ENCODE measurements at regions not wholly inside any gene's neighbourhood (a gene's known extent, or its start where the extent isn't known, plus 50 kb on each side); places are given as distances from the start of the nearest gene placed in this dataset.

DNA sequence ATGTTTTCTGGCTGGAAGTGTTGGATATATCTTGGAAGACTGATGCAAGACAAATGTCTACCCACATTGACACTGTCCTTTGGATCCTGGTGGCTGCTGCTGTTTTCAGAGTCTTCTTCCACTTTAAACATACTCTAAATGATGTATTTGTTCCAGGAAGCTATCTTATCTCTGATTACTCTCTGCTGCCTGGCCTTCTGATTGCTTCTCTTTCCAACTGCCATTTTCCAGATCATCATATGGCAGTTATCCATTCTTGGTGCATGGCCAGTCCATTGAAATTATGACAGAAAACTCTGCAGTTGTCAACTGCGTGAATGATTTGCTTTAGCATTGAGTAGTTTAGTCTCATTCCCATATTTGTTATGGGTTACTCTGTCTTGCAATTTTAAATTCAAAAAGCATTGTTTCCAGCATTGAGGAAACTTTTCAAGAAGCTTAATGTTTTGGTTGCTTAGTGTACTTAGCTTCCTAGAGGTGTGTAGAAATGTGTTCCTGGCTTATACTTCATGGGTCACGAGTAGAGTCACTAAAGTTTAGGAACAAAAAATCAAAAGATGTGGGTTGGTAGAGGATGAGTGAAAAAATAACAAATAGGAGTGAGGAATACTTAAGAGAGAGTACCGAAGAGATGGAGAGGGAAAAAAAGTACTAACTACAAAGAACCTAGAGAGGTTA lies 268.3 kb upstream of the MTPN start:
- Histone ChIP-seq H3K27ac (ENCODE audit: low read length in 2 of 2) (no peak overlapping the region), H2AFZ (ENCODE audit: insufficient read depth, low read depth, low read length, poor library complexity, severe bottlenecking) (no peak overlapping the region), H3K4me3 (ENCODE audit: control extremely low read depth in 1 of 5, extremely low read depth in 1 of 5, insufficient read depth in 1 of 5, low read depth in 2 of 5, low read length in 4 of 5) (no peak overlapping the region), H3K27me3 (replicated peaks in 1 of 4; ENCODE audit: control extremely low read depth in 1 of 4, control insufficient read depth in 3 of 4, insufficient read depth in 4 of 4, low read length in 3 of 4) (no peaks in the 10 kb centered on the region), H3K79me2 (ENCODE audit: control insufficient read depth, insufficient read depth, low read length) (no peaks in the 10 kb centered on the region), H4K20me1 (ENCODE audit: control insufficient read depth, insufficient read depth, low read length, poor library complexity, severe bottlenecking) (no peaks in the 10 kb centered on the region), H3K4me2 (replicated peaks; ENCODE audit: low read depth, low read length, poor library complexity, severe bottlenecking) (no peak overlapping the region), H3K9ac (ENCODE audit: low read length) (no peak overlapping the region), H3K36me3 (replicated peaks in 1 of 2; ENCODE audit: control extremely low read depth in 1 of 2, control insufficient read depth in 1 of 2, extremely low read depth in 1 of 2, insufficient read depth in 2 of 2, low read length in 1 of 2) (no peaks in the 10 kb centered on the region), H3K4me1 (ENCODE audit: control insufficient read depth in 2 of 2, insufficient read depth in 2 of 2, low read length in 2 of 2) (no peaks in the 10 kb centered on the region), H3K9me3 (ENCODE audit: control extremely low read depth in 1 of 3, control insufficient read depth in 2 of 3, insufficient read depth in 1 of 3, low read length in 2 of 3) (no peaks in the 10 kb centered on the region)
- intact Hi-C loops (cut with micrococcal nuclease), result no loop called here
- Mint-ChIP-seq H3K4me1 (no peaks in the 10 kb centered on the region), H3K9me3 (ENCODE audit: insufficient read depth) (no peaks in the 10 kb centered on the region), H3K27me3 (no peaks in the 10 kb centered on the region), H3K4me3 (no peak overlapping the region), H3K27ac (no peak overlapping the region)
- ChIA-PET POLR2A (no interaction called here), CTCF (no interaction called here)
- 71% methylated on average over 1 of the region's 3 CpGs for WGBS (ENCODE audit: insufficient coverage)
- TF ChIP-seq EZH2 (IDR thresholded peaks at IDR 0.05; ENCODE audit: borderline replicate concordance, insufficient read depth, low read depth, low read length, poor library complexity, severe bottlenecking) (no peak), CTCF (IDR thresholded peaks at IDR 0.05) (no peak)
- DNase-seq (no peak), ATAC-seq (ENCODE audit: low read depth) (no peak)

- ATAC-seq (ENCODE audit: low read depth), result no peak
- POLR2A ChIA-PET, result no interaction called here
Measured at GRCh38 chr7:136234040-136234439, 256.9 kb upstream of the MTPN start.

More at GRCh38 chr7:136234040-136234439, 256.9 kb upstream of the MTPN start:
- Histone ChIP-seq H3K4me3 (ENCODE audit: control extremely low read depth in 1 of 5, extremely low read depth in 1 of 5, insufficient read depth in 1 of 5, low read depth in 2 of 5, low read length in 4 of 5) (no peak overlapping the region), H3K9me3 (ENCODE audit: control extremely low read depth in 1 of 3, control insufficient read depth in 2 of 3, insufficient read depth in 1 of 3, low read length in 2 of 3) (peaks cover 0 to 15% (median 0%) of the 10 kb centered on the region in 3 donors), H3K4me1 (ENCODE audit: control insufficient read depth in 2 of 2, insufficient read depth in 2 of 2, low read length in 2 of 2) (no peaks in the 10 kb centered on the region), H2AFZ (ENCODE audit: insufficient read depth, low read depth, low read length, poor library complexity, severe bottlenecking) (no peak overlapping the region), H4K20me1 (ENCODE audit: control insufficient read depth, insufficient read depth, low read length, poor library complexity, severe bottlenecking) (no peaks in the 10 kb centered on the region), H3K79me2 (ENCODE audit: control insufficient read depth, insufficient read depth, low read length) (no peaks in the 10 kb centered on the region), H3K36me3 (replicated peaks in 1 of 2; ENCODE audit: control extremely low read depth in 1 of 2, control insufficient read depth in 1 of 2, extremely low read depth in 1 of 2, insufficient read depth in 2 of 2, low read length in 1 of 2) (no peaks in the 10 kb centered on the region), H3K27me3 (replicated peaks in 1 of 4; ENCODE audit: control extremely low read depth in 1 of 4, control insufficient read depth in 3 of 4, insufficient read depth in 4 of 4, low read length in 3 of 4) (no peaks in the 10 kb centered on the region), H3K27ac (ENCODE audit: low read length in 2 of 2) (no peak overlapping the region), H3K9ac (ENCODE audit: low read length) (no peak overlapping the region), H3K4me2 (replicated peaks; ENCODE audit: low read depth, low read length, poor library complexity, severe bottlenecking) (no peak overlapping the region)
- TF ChIP-seq CTCF (IDR thresholded peaks at IDR 0.05) (no peak), EZH2 (IDR thresholded peaks at IDR 0.05; ENCODE audit: borderline replicate concordance, insufficient read depth, low read depth, low read length, poor library complexity, severe bottlenecking) (no peak)
- no peak overlapping the region for H3K4me3 Mint-ChIP-seq
- intact Hi-C loops (cut with micrococcal nuclease), result no loop called here
- no peaks in the 10 kb centered on the region for H3K27me3 Mint-ChIP-seq
- CTCF ChIA-PET, result no interaction called here
- no peak overlapping the region for H3K27ac Mint-ChIP-seq
- no peaks in the 10 kb centered on the region for H3K4me1 Mint-ChIP-seq
- DNase-seq, result no peak
- peaks cover 20% of the 10 kb centered on the region for H3K9me3 Mint-ChIP-seq (ENCODE audit: insufficient read depth)

Data from B cell (primary cell).